ENCODE measurements at regions not wholly inside any gene's neighbourhood (a gene's known extent, or its start where the extent isn't known, plus 50 kb on each side); places are given as distances from the start of the nearest gene placed in this dataset.

DNA sequence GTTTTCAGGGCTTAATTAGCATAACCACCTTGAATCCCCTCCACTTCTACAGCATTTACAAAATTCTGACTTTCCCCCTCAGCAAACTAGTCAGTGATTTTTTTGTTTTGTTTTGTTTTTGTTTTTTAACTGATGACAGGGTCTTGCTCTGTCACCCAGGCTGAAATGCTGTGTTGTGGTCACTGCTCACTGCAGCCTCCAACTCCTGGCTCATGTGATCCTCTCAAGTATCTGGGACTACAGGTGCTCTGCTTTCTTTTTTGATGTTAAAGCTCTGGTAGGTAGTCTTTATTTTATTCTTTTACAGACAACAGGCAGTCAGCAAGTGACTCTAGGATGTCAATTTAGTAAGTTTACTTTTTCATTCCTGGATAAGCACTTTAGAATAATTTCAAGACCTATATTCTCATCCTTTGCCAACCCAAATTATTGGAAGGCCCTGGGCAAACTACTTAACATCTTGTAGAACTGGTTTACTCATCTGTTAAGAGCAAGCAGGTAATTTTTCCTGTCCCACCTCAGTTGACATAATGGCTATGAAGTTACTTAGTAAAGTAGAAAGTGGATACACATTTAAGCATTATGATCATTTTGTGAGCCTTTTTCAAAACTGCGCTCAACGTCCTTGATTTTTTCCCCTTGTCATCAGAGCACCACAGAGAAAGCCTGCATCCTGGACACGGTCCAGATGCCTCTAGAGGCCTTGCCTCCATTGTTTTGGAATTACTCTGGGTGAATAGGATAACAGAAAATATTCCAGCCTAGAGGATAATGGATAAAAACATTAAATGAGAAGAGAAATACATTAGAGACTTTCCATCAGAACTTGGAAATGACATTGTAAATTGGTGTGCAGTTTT, 69.9 kb upstream of the NDUFB4 start:
- Histone ChIP-seq H3K4me3 (no peak overlapping the region), H3K27me3 (no peaks in the 10 kb centered on the region), H3K9me3 (no peaks in the 10 kb centered on the region), H3K4me1 (no peaks in the 10 kb centered on the region), H3K36me3 (peaks cover 0 to under 1% (median 0%) of the 10 kb centered on the region in 4 donors), H3K27ac (no peak overlapping the region)
- no peak for DNase-seq
- WGBS, 2 donors (ENCODE audit: low coverage in 1 of 2), result 74% methylated on average over 3 of the region's 3 CpGs
- TF ChIP-seq POLR2AphosphoS5 (IDR thresholded peaks at IDR 0.05) (no peak), EP300 (IDR thresholded peaks at IDR 0.05; ENCODE audit: low read depth) (no peak), POLR2A (IDR thresholded peaks at IDR 0.05) (no peak)
- TF ChIP-seq, protein P1, sequence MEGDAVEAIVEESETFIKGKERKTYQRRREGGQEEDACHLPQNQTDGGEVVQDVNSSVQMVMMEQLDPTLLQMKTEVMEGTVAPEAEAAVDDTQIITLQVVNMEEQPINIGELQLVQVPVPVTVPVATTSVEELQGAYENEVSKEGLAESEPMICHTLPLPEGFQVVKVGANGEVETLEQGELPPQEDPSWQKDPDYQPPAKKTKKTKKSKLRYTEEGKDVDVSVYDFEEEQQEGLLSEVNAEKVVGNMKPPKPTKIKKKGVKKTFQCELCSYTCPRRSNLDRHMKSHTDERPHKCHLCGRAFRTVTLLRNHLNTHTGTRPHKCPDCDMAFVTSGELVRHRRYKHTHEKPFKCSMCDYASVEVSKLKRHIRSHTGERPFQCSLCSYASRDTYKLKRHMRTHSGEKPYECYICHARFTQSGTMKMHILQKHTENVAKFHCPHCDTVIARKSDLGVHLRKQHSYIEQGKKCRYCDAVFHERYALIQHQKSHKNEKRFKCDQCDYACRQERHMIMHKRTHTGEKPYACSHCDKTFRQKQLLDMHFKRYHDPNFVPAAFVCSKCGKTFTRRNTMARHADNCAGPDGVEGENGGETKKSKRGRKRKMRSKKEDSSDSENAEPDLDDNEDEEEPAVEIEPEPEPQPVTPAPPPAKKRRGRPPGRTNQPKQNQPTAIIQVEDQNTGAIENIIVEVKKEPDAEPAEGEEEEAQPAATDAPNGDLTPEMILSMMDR (IDR thresholded peaks at IDR 0.05), result no peak
- intact Hi-C loops (cut with DNase I; ENCODE audit: low total_unique reads) (no loop called here), in situ Hi-C loops (cut with MboI; ENCODE audit: low pct_ligation_motif_present in 1 of 4, low pct_unique_long_range_greater_than_20kb in 1 of 4, low sequenced_read_pairs in 3 of 4) (loop anchor here in 1 of 4 donors (25.0 kb wide), 1 partner anchor 264 kb away; no protein-coding TSS in a partner anchor)

DNA sequence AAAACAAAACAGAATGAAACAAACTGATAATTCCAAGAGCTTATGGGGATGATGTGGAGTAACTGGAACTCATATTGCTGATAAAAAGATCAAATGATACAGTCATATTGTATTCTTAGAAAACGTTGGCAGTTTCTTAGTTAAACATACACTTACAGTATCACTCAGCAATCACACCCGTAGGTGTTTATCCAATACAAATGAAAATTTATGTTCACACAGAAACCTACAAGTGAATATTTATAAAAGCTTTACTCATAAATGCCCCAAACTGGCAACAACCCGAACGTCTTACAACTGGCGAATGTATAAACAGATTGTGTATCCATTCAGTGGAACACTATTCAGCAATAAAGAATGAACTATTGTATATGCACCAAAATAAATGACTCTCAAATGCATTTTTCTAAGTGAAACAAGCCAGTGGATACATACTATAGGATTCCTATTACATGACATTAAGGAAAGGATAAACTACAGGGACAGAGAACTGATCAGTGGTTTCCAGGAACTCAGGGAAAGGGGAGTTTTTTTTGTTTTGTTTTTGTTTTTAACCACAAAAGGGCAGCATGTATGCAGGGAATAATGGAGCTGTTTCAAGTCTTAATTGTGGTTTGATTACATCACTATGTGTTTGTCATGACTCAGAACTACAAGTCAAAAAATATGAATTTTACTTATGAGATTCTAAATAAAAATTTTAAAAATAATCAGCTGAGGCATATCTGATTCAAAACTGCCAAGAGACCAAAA, 71.8 kb upstream of the NDUFB4 start:
- Histone ChIP-seq H3K36me3 (no peaks in the 10 kb centered on the region), H3K27me3 (no peaks in the 10 kb centered on the region), H3K4me3 (no peak overlapping the region), H3K4me1 (no peaks in the 10 kb centered on the region), H3K9me3 (no peaks in the 10 kb centered on the region), H3K27ac (no peak overlapping the region)
- intact Hi-C loops (cut with DNase I; ENCODE audit: low total_unique reads) (no loop called here), in situ Hi-C loops (cut with MboI; ENCODE audit: low pct_ligation_motif_present in 1 of 4, low pct_unique_long_range_greater_than_20kb in 1 of 4, low sequenced_read_pairs in 3 of 4) (no loop called here)
- DNase-seq, result no peak
- 47% methylated on average over 5 of the region's 5 CpGs for WGBS, 2 donors (ENCODE audit: low coverage in 1 of 2)
- no peak for TF ChIP-seq POLR2A (IDR thresholded peaks at IDR 0.05)
- TF ChIP-seq POLR2AphosphoS5 (IDR thresholded peaks at IDR 0.05), result no peak
- TF ChIP-seq, protein P1 (IDR thresholded peaks at IDR 0.05), result no peak

DNA sequence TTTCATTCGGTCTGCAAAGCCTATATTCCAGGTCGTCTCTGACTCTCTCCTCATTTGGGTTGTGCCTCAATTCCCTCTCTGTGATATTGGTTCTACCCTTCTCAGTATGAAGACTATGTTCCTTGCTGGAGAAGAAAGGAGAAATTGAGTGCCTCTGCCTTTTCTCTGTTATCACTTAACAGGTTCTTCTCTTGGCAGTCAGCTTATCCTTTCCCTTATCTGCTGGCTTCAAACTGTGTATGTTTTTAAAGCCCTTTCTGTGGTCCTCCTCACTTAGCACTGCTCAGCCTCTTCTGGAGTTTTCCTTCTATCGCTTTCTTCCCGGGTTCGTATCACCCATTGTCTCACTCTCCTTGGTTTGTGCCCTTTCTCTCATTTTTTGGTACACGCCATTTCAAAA, 65.3 kb upstream of the FSTL1 start:
- H3K27me3 ChIP-seq, result no peaks in the 10 kb centered on the region
- intact Hi-C loops (cut with DNase I; ENCODE audit: low total_unique reads) (no loop called here), in situ Hi-C loops (cut with MboI; ENCODE audit: low pct_ligation_motif_present in 1 of 4, low pct_unique_long_range_greater_than_20kb in 1 of 4, low sequenced_read_pairs in 3 of 4) (no loop called here)
- H3K9me3 ChIP-seq, result no peaks in the 10 kb centered on the region
- no peaks in the 10 kb centered on the region for H3K4me1 ChIP-seq
- TF ChIP-seq EP300 (IDR thresholded peaks at IDR 0.05; ENCODE audit: low read depth) (no peak), POLR2AphosphoS5 (IDR thresholded peaks at IDR 0.05) (no peak), POLR2A (IDR thresholded peaks at IDR 0.05) (no peak)
- TF ChIP-seq, protein P1 (IDR thresholded peaks at IDR 0.05), result no peak
- no peaks in the 10 kb centered on the region for H3K36me3 ChIP-seq
- no peak overlapping the region for H3K4me3 ChIP-seq
- DNase-seq, result no peak
- no peak overlapping the region for H3K27ac ChIP-seq
- WGBS, 2 donors (ENCODE audit: low coverage in 1 of 2), result 50 to 63% methylated on average over 4 to 6 of the region's 6 CpGs

DNA sequence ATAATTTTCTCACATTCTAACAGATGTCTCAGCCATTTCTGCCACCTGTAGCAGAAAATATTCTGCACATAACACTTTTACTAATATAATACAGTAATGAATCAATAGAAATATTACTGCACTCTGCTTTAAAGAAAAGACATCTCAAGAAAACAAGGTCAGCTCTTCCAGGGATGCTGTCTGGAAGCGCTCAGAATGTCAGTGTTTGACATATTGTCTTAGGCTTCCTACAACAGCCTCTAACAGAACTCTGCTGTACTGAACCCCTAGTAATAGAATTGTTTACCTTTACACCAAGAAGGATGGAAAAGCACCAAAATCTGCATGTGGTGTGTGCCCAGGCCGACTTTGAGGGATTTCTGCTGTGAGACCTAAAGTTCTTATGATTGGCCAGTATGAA, 61.9 kb upstream of the FSTL1 start:
- 63 to 91% methylated on average over 1 to 2 of the region's 2 CpGs for WGBS, 2 donors (ENCODE audit: low coverage in 1 of 2)
- in situ Hi-C loops (cut with MboI; ENCODE audit: low pct_ligation_motif_present in 1 of 4, low pct_unique_long_range_greater_than_20kb in 1 of 4, low sequenced_read_pairs in 3 of 4), result no loop called here
- Histone ChIP-seq H3K36me3 (no peaks in the 10 kb centered on the region), H3K4me1 (peaks cover 0 to under 1% (median 0%) of the 10 kb centered on the region in 4 donors), H3K4me3 (no peak overlapping the region), H3K9me3 (no peaks in the 10 kb centered on the region), H3K27me3 (no peaks in the 10 kb centered on the region), H3K27ac (peak overlapping the region in 1 of 4 donors; percentile 29)
- no peak for DNase-seq
- TF ChIP-seq, protein P1 (IDR thresholded peaks at IDR 0.05), result no peak
- TF ChIP-seq POLR2A (IDR thresholded peaks at IDR 0.05), result no peak
- peak in 1 of 3 donors; percentile 8 for TF ChIP-seq POLR2AphosphoS5 (IDR thresholded peaks at IDR 0.05)
- no peak for TF ChIP-seq EP300 (IDR thresholded peaks at IDR 0.05; ENCODE audit: low read depth)
- intact Hi-C loops (cut with DNase I; ENCODE audit: low total_unique reads), result no loop called here

All from transverse colon (tissue), 4 donors.